ENCODE measurements at regions not wholly inside any gene's neighbourhood (a gene's known extent, or its start where the extent isn't known, plus 50 kb on each side); places are given as distances from the start of the nearest gene placed in this dataset.

GRCh38 chr14:37932481-37932880 lies 275.2 kb upstream of the SSTR1 start:
- DNase-seq (ENCODE audit: extremely low read depth in 1 of 11, low read depth in 9 of 11, low spot score in 4 of 11): no peak

DNA sequence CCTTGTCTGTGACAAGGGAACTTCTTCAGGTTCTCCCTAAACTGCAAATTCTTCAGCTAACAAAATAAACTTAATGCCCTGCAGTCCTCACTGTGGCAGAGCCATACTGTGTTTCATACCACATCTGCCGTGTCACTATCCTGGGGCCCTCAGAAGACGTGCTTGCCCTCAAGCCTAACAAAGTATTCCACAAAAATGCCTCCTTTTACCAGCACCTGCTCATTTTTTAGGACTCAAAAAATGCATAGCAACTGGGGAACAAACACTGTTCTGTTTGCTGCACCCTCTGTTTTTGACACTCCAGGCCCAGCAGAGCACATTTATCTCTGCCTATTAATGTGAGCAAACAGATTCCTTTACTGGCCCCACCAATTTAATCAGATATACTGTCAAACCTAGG lies 270.7 kb upstream of the SSTR1 start:
- DNase-seq (ENCODE audit: extremely low read depth in 1 of 11, low read depth in 9 of 11, low spot score in 4 of 11): no peak

DNA sequence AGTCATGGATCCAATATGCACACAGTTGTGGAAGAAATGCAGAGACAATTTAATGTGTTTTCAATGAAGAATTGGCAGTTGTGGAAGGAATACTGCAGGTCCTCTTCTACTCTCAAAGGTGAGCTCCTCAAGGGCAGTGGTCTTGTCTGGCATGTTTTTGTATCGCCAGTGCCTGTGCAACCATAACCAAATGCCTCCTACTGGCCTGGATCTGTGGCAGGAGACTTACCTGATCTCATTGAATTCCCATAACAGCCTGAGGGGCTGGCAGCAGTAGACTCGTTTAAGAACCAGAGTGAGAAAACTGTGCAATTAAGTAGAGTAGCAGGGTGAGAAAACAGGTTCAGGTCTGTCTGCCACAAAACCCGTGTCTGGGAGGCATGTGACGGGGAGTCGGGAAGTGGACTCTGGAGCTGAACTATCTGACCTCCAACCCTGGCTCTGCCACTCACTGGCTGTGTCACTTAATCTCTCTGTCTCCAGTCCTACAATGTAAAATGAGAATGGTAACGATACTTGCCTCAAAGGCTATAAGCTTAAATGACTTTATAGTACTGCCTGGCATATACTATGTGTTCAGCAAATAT lies 268.2 kb upstream of the SSTR1 start:
- no peak for DNase-seq (ENCODE audit: extremely low read depth in 1 of 11, low read depth in 9 of 11, low spot score in 4 of 11)

DNA sequence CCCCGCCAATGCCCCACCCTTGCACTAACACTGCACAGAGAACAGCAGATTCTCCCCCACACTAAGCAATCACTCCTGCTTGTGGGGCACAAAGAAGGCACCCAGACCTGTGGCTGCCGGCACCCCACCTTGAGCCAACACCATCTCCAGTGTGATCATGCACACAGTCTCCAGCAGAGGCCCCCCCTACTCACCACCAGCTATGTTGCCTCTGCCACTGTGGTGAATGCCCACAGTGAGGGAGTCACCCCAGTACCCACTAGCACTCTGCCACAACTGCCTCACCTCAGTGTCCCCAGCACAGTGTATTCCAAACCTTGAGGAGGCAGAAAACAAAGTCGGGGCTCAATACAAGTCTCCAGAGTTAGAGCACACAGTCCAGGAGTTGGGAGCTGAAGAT lies 261.7 kb upstream of the SSTR1 start:
- no peak for DNase-seq (ENCODE audit: extremely low read depth in 1 of 11, low read depth in 9 of 11, low spot score in 4 of 11)

DNA sequence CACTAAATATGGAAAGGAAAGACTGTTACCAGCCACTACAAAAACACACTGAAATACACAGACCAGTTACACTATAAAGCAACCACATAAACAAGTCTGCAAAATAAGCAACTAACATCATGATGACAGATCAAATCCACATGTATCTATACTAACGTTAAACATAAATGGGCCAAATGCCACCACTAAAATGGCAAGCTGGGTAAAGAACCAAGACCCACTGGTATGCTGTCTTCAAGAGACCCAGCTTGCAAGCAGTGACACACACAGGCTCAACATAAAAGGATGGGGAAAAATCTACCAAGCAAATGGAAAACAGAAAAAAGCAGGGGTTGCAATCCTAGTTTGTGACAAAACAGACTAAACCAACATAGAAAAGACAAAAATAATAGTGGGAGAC lies 260.9 kb upstream of the SSTR1 start:
- no peak for DNase-seq (ENCODE audit: extremely low read depth in 1 of 11, low read depth in 9 of 11, low spot score in 4 of 11)

- no peak for DNase-seq (ENCODE audit: extremely low read depth in 1 of 11, low read depth in 9 of 11, low spot score in 4 of 11)
These were observed 259.4 kb upstream of the SSTR1 start for GRCh38 chr14:37948266-37948665.

DNA sequence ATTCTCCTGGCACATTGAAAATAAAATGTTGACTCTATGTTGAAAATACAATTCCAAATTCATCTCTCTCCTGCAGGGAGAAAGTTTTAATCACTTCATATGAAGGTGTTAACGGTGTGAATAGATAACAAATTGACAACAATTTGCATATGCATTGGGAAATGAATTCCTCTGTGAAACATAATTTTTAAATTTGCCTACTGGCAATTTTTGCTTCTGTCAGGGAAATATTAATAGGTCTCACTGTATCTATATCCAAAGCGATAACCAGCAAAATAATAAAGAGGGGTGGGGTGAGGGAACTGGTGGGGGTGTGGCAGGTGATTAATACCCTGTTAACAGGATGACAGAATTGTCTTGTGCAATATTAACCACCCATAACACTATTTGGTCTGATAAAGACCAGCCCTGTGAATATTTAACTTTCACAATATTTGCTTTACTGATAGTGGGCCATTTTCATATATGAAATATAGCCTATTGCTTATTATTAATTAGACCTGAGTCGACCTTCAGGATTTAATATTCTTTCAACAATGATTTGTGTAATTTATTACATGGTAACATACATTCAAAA lies 239.0 kb upstream of the SSTR1 start:
- no peak for DNase-seq (ENCODE audit: extremely low read depth in 1 of 11, low read depth in 9 of 11, low spot score in 4 of 11)

GRCh38 chr14:37969511-37969979 lies 238.2 kb upstream of the SSTR1 start:
- no peak for DNase-seq (ENCODE audit: extremely low read depth in 1 of 11, low read depth in 9 of 11, low spot score in 4 of 11)

GRCh38 chr14:37970696-37971095 lies 237.0 kb upstream of the SSTR1 start:
- no peak for DNase-seq (ENCODE audit: extremely low read depth in 1 of 11, low read depth in 9 of 11, low spot score in 4 of 11)

- no peak for DNase-seq (ENCODE audit: extremely low read depth in 1 of 11, low read depth in 9 of 11, low spot score in 4 of 11)
These were observed 234.5 kb upstream of the SSTR1 start for GRCh38 chr14:37972941-37973887.

DNA sequence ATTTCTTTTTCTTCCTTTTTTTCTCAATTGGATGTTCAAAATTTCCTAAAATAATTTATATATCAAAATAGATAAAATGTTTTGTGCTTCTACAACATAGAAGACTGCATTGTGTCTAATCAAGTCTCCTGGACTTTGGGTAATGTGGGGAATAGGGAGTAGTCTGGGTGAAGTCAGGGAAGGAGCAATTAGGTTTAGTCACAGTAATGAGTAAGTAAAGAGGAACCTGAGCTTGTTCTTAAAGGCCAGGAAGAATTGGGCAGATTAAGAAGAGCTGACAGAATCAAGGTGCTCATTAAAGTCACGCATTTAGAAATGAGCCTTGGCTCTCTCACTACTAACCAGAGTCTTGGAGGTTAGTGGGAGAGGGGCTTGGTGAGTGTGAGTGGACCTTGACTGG lies 233.3 kb upstream of the SSTR1 start:
- DNase-seq (ENCODE audit: extremely low read depth in 1 of 11, low read depth in 9 of 11, low spot score in 4 of 11): no peak

DNA sequence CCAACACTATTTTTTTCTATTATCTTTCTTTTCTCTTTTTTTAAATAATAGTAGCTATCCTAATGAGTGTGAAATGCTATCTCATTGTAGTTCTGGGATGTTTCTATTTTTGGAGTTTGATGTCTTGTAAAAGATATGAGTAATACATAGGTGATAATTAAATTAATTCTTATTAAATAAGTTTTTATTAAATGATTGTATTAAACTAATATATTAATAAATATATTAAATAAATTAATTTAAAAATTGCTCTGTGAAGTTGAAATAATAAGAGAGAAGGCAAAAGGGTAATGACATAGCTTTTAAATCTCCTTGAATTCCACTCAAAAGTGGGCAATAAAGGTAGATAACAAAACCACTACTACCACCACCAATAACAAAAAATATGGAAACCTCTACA lies 230.2 kb upstream of the SSTR1 start:
- no peak for DNase-seq (ENCODE audit: extremely low read depth in 1 of 11, low read depth in 9 of 11, low spot score in 4 of 11)

- DNase-seq (ENCODE audit: extremely low read depth in 1 of 11, low read depth in 9 of 11, low spot score in 4 of 11): peak in 6 of 11 donors; percentile 18 to 49 (median 26)
These were observed 221.8 kb upstream of the SSTR1 start for GRCh38 chr14:37985826-37986470.

- DNase-seq (ENCODE audit: extremely low read depth in 1 of 11, low read depth in 9 of 11, low spot score in 4 of 11): no peak
These were observed 219.2 kb upstream of the SSTR1 start for GRCh38 chr14:37988472-37988871.

- no peak for DNase-seq (ENCODE audit: extremely low read depth in 1 of 11, low read depth in 9 of 11, low spot score in 4 of 11)
These were observed 216.7 kb upstream of the SSTR1 start for GRCh38 chr14:37991027-37991426.

- no peak for DNase-seq (ENCODE audit: extremely low read depth in 1 of 11, low read depth in 9 of 11, low spot score in 4 of 11)
These were observed 215.2 kb upstream of the SSTR1 start for GRCh38 chr14:37992499-37992898.

DNA sequence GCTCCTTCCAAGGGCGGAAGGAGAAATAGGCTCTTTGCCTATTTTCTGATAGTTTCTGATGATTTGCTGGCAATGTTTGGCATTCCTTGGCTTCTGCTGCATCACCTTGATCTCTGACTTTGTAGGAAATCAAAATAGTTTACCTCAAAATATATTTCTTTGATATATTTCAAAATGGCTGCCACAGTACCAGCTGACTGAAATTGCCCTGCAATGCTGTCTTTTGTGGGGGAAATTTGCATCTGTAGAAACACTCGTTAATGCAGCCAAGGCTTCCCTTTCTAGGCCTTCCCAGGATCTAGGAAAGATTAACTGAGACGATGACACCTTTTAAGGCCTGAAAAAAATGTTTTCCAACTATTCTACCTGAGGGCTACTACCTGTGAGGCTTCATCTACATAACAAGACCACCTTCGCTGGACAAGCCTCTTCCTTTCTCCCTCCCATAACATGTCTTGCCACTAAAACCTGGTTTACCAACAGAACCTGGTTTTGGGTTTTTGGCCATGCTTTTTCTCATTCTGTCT lies 212.8 kb upstream of the SSTR1 start:
- DNase-seq (ENCODE audit: extremely low read depth in 1 of 11, low read depth in 9 of 11, low spot score in 4 of 11): no peak

DNA sequence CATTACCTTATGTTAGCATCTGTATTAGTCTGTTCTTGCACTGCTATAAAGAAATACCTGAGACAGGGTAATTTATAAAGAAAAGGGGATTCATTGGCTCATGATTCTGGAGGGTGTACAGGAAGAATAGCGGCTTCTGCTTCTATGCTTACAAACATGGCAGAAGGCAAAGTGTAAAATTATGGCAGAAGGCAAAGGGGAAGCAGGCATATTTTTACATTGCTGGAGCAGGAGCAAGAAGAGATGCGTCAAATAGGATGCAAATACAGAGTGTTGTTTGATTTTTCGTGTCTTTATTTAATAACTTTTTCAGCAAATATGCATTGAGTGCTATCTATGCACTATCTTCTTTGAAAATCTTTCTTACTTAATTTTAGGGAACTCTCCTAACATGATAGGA lies 210.7 kb upstream of the SSTR1 start:
- no peak for DNase-seq (ENCODE audit: extremely low read depth in 1 of 11, low read depth in 9 of 11, low spot score in 4 of 11)

DNA sequence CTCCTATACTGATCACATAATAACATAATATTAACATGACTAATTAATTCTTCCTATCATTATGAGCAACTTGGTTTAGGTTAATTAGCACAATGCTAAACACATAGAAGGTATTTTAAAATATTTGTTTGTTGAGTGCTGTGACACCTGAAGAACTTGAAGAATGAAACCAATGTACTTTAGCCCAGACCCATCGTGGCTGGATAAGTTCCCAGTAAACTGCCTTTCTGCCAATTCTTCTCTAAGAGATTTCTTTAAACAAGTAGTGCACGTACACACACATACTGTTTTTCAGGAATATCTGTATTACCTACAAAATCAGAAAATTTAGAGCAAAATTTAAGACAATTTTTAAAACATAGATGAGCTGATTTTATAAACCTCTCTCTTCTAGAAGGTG lies 207.4 kb upstream of the SSTR1 start:
- no peak for DNase-seq (ENCODE audit: extremely low read depth in 1 of 11, low read depth in 9 of 11, low spot score in 4 of 11)

- DNase-seq (ENCODE audit: extremely low read depth in 1 of 11, low read depth in 9 of 11, low spot score in 4 of 11): no peak
These were observed 206.2 kb upstream of the SSTR1 start for GRCh38 chr14:38001501-38001900.

Measured in renal cortex interstitium (tissue), 11 donors.